ENCODE measurements at regions not wholly inside any gene's neighbourhood (a gene's known extent, or its start where the extent isn't known, plus 50 kb on each side); places are given as distances from the start of the nearest gene placed in this dataset.

DNA sequence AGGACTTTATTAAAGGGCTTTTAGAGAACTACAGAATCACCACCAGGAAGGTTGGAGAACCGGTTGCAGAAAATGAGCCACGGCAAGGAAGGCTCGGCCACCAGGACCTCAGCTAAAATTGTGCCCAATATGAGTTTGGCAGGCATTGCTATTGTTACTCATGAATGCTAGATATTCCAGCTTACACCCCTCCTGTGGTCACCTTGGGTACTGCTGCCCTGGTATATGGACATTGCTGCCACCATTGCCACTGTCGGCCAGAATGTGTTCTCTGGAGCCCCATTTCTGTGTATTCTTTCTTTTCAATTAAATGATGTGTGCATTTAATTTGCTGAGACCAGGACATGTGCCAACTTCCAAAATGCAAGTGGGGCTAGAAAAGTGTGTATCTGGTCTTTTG is 626.7 kb upstream of the BOD1L1 start:
- Histone ChIP-seq H3K27ac (no peak overlapping the region), H3K9me3 (no peaks in the 10 kb centered on the region), H3K4me1 (no peaks in the 10 kb centered on the region), H3K27me3 (no peaks in the 10 kb centered on the region), H3K36me3 (no peaks in the 10 kb centered on the region), H3K4me3 (no peak overlapping the region)
- no peak for TF ChIP-seq POLR2AphosphoS5 (IDR thresholded peaks at IDR 0.05)
- TF ChIP-seq, protein P1, sequence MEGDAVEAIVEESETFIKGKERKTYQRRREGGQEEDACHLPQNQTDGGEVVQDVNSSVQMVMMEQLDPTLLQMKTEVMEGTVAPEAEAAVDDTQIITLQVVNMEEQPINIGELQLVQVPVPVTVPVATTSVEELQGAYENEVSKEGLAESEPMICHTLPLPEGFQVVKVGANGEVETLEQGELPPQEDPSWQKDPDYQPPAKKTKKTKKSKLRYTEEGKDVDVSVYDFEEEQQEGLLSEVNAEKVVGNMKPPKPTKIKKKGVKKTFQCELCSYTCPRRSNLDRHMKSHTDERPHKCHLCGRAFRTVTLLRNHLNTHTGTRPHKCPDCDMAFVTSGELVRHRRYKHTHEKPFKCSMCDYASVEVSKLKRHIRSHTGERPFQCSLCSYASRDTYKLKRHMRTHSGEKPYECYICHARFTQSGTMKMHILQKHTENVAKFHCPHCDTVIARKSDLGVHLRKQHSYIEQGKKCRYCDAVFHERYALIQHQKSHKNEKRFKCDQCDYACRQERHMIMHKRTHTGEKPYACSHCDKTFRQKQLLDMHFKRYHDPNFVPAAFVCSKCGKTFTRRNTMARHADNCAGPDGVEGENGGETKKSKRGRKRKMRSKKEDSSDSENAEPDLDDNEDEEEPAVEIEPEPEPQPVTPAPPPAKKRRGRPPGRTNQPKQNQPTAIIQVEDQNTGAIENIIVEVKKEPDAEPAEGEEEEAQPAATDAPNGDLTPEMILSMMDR (IDR thresholded peaks at IDR 0.05): peak in 1 of 2 donors; percentile 67
- 82% methylated on average over 4 of the region's 4 CpGs for WGBS
- DNase-seq (ENCODE audit: low spot score in 2 of 2): no peak

DNA sequence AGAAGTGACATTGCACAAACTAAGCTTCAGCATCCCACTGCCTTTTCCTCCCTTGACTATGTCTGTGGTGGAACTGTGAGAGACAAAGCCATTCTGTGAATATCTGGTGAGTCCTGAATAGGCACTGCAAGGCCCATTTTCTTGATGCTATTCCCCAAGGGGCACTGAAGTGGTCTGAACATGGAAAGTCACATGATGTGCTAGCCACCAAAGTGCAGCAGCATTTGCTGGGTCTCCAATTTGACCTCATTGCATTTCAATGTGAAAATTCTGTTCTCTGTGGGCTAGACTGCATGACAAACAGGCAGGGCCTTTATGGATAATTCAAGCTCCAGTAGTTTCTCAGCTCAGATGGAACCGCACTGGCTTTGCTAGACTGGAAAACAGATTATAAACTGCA is 627.4 kb upstream of the BOD1L1 start:
- Histone ChIP-seq H3K9me3 (no peaks in the 10 kb centered on the region), H3K4me1 (no peaks in the 10 kb centered on the region), H3K27me3 (no peaks in the 10 kb centered on the region), H3K4me3 (no peak overlapping the region), H3K36me3 (no peaks in the 10 kb centered on the region), H3K27ac (no peak overlapping the region)
- no peak for DNase-seq (ENCODE audit: low spot score in 2 of 2)
- WGBS: 81% methylated on average over 1 of the region's 1 CpG
- TF ChIP-seq EP300 (IDR thresholded peaks at IDR 0.05): no peak
- TF ChIP-seq, protein P1 (IDR thresholded peaks at IDR 0.05): no peak
- no peak for TF ChIP-seq POLR2AphosphoS5 (IDR thresholded peaks at IDR 0.05)
- TF ChIP-seq POLR2A (IDR thresholded peaks at IDR 0.05): no peak

- no peaks in the 10 kb centered on the region for H3K4me1 ChIP-seq
- DNase-seq (ENCODE audit: low spot score in 2 of 2): no peak
- TF ChIP-seq POLR2A (IDR thresholded peaks at IDR 0.05) (no peak), POLR2AphosphoS5 (IDR thresholded peaks at IDR 0.05) (no peak), EP300 (IDR thresholded peaks at IDR 0.05) (no peak)
- TF ChIP-seq, protein P1 (IDR thresholded peaks at IDR 0.05): no peak
- no peaks in the 10 kb centered on the region for H3K9me3 ChIP-seq
- H3K4me3 ChIP-seq: no peak overlapping the region
- WGBS: 83% methylated on average over 1 of the region's 1 CpG
- no peaks in the 10 kb centered on the region for H3K36me3 ChIP-seq
- H3K27ac ChIP-seq: no peak overlapping the region
- no peaks in the 10 kb centered on the region for H3K27me3 ChIP-seq
Measured at GRCh38 chr4:14257903-14258302, 630.4 kb upstream of the BOD1L1 start.

GRCh38 chr4:14259936-14260335 is 632.4 kb upstream of the BOD1L1 start:
- WGBS: 71% methylated on average over 4 of the region's 4 CpGs
- Histone ChIP-seq H3K4me3 (no peak overlapping the region), H3K27me3 (no peaks in the 10 kb centered on the region)

GRCh38 chr4:14260591-14260990 is 633.1 kb upstream of the BOD1L1 start:
- Histone ChIP-seq H3K27ac (no peak overlapping the region), H3K4me3 (no peak overlapping the region), H3K27me3 (no peaks in the 10 kb centered on the region), H3K36me3 (no peaks in the 10 kb centered on the region), H3K9me3 (no peaks in the 10 kb centered on the region), H3K4me1 (no peaks in the 10 kb centered on the region)
- TF ChIP-seq, protein P1 (IDR thresholded peaks at IDR 0.05): no peak
- TF ChIP-seq POLR2A (IDR thresholded peaks at IDR 0.05) (no peak), EP300 (IDR thresholded peaks at IDR 0.05) (no peak), POLR2AphosphoS5 (IDR thresholded peaks at IDR 0.05) (no peak)
- no peak for DNase-seq (ENCODE audit: low spot score in 2 of 2)
- 88% methylated on average over 3 of the region's 3 CpGs for WGBS

More at GRCh38 chr4:14259936-14260335, 632.4 kb upstream of the BOD1L1 start:
- DNase-seq (ENCODE audit: low spot score in 2 of 2): no peak
- TF ChIP-seq, protein P1 (IDR thresholded peaks at IDR 0.05): no peak
- no peak for TF ChIP-seq EP300 (IDR thresholded peaks at IDR 0.05)
- TF ChIP-seq POLR2A (IDR thresholded peaks at IDR 0.05): no peak
- no peak for TF ChIP-seq POLR2AphosphoS5 (IDR thresholded peaks at IDR 0.05)
- no peaks in the 10 kb centered on the region for H3K36me3 ChIP-seq
- no peaks in the 10 kb centered on the region for H3K9me3 ChIP-seq
- no peaks in the 10 kb centered on the region for H3K4me1 ChIP-seq
- no peak overlapping the region for H3K27ac ChIP-seq
